Mucosa of descending colon (tissue), 3 donors: ENCODE measurements at regions not wholly inside any gene's neighbourhood (a gene's known extent, or its start where the extent isn't known, plus 50 kb on each side); places are given as distances from the start of the nearest gene placed in this dataset.

Experiments
- ATAC-seq: fragments of 200-7000 bp; cut with Tn5 transposase; one replicate; pipeline ENCODE4 v1.9.1; 2020; ENCODE audit warnings: mild to moderate bottlenecking, moderate library complexity
- DNase-seq, 3 donors: peaks; one replicate each; pipeline ENCODE4 v3.0.0-alpha.2; 2020
- H3K36me3 ChIP-seq: fragments of 200-600 bp; one replicate; pipeline ENCODE4 v1.8.0; 2021; ENCODE audit warnings: low read depth, mild to moderate bottlenecking
- H3K4me1 ChIP-seq: fragments of 200-600 bp; one replicate; pipeline ENCODE4 v1.8.0; 2021; ENCODE audit warnings: low read depth, mild to moderate bottlenecking
- H3K4me3 ChIP-seq: fragments of 200-600 bp; one replicate; pipeline ENCODE4 v1.8.0; 2021; ENCODE audit warnings: mild to moderate bottlenecking
- H3K9me3 ChIP-seq: fragments of 200-600 bp; one replicate; pipeline ENCODE4 v1.8.0; 2021; ENCODE audit warnings: mild to moderate bottlenecking
- intact Hi-C, 2 donors: fragments of 100-400 bp; cut with DNase I in 1 of 2; cut with micrococcal nuclease in 1 of 2; formaldehyde crosslinking; loops; one replicate each; pipeline versions ENCODE4 v1.11.0 to v1.11.1; 2022; cut with DNase I, micrococcal nuclease
- TF ChIP-seq, protein P1 (sequence below): fragments of 200-600 bp; IDR thresholded peaks from one replicate; pipeline ENCODE4 v1.8.0; 2022; ENCODE audit warnings: antibody characterized with exemption, mild to moderate bottlenecking
- donor health status: DM: no; HTN: no; CAD: no; lungs with moderate emphysema.
- donor health status: DM: no; HTN: no; CAD: no.
- donor health status: DM: no; HTN: yes; CAD: no.

DNA sequence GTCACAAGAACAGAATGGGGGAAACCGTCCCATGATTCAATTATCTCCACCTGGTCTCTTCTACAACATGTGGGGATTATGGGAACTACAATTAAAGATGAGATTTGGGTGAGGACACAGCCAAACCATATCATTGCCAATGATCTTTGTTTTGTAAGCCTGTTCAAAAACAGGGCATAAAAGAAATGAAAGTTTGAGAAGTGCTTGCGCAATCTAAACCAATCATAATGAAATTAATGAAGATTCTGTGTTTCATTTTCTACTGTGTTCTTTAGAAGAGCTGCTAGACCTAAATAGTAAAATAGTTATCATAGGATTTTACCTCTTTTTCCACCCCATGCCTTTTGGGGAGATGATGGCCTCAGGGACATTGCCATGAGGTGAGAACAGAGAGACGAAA lies 761.3 kb downstream of the HDGFL1 start:
- H3K4me3 ChIP-seq = no peak overlapping the region
- intact Hi-C loops = no loop called here
- ATAC-seq (no peak), DNase-seq (no peak)
- H3K36me3 ChIP-seq = no peaks in the 10 kb centered on the region
- no peaks in the 10 kb centered on the region for H3K9me3 ChIP-seq
- TF ChIP-seq, protein P1, sequence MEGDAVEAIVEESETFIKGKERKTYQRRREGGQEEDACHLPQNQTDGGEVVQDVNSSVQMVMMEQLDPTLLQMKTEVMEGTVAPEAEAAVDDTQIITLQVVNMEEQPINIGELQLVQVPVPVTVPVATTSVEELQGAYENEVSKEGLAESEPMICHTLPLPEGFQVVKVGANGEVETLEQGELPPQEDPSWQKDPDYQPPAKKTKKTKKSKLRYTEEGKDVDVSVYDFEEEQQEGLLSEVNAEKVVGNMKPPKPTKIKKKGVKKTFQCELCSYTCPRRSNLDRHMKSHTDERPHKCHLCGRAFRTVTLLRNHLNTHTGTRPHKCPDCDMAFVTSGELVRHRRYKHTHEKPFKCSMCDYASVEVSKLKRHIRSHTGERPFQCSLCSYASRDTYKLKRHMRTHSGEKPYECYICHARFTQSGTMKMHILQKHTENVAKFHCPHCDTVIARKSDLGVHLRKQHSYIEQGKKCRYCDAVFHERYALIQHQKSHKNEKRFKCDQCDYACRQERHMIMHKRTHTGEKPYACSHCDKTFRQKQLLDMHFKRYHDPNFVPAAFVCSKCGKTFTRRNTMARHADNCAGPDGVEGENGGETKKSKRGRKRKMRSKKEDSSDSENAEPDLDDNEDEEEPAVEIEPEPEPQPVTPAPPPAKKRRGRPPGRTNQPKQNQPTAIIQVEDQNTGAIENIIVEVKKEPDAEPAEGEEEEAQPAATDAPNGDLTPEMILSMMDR = no peak
- no peaks in the 10 kb centered on the region for H3K4me1 ChIP-seq

DNA sequence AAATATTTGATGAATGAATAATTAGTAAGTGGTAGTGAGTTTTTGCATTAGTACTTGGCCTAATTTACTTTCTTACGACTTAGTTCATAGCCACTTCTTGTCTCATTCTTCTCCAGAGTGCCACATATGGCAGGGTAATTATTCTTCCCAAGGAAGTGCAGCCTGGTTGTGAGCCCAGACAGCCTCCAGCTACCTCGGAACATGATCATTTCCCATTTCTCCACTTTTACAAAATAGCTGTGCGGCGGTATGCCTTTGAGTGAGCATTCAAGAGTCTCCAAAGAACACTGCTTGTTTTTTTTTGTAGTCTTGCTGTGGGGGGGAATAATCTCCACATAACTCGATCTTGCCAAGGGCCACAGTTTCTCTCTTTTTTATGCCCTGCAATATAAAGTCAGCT lies 765.0 kb downstream of the HDGFL1 start:
- Histone ChIP-seq H3K36me3 (no peaks in the 10 kb centered on the region), H3K9me3 (no peaks in the 10 kb centered on the region), H3K4me3 (no peak overlapping the region), H3K4me1 (no peaks in the 10 kb centered on the region)
- intact Hi-C loops = no loop called here
- ATAC-seq = no peak
- DNase-seq = no peak
- TF ChIP-seq, protein P1 = no peak

DNA sequence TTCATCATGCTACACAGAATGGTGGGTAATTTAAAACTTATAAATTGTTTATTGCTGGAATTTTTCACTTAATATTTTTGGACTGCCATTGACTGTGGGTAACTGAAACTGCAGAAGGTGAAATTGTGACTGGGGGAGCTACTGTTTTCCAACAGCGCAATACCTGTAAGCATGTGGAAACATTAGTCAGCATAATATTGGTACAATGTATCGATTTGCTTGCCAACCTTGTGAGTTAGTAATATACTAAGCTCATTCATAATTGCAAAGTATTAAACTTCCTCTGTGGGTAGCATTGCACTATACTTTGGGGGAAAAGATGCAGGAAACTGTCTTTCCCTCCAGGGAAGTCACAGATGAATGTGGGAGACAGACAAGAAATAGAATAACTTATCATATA lies 766.5 kb downstream of the HDGFL1 start:
- TF ChIP-seq, protein P1 = no peak
- H3K4me3 ChIP-seq = no peak overlapping the region
- intact Hi-C loops = no loop called here
- H3K4me1 ChIP-seq = no peaks in the 10 kb centered on the region
- H3K9me3 ChIP-seq = no peaks in the 10 kb centered on the region
- DNase-seq (no peak), ATAC-seq (no peak)
- no peaks in the 10 kb centered on the region for H3K36me3 ChIP-seq

DNA sequence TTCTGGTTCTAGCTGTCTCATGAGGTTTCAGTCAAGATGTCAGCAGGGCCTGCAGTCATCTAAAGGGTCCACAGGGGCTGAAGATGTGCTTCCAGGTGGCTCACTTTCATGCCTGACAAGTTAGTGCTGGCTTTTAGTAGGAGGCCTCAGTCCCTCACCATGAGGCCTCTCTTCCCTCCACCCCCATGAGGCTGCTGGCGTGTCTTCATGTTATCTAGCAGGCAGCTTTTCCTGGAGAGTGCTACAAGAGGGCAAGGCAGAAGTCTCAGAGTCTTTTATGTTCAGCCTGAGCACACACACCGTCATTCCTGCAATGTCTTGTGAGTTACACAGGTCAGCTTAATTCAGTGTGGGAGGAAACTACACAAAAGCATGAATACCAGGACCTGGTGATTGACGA lies 769.9 kb downstream of the HDGFL1 start:
- Histone ChIP-seq H3K36me3 (no peaks in the 10 kb centered on the region), H3K4me3 (no peak overlapping the region), H3K4me1 (no peaks in the 10 kb centered on the region), H3K9me3 (no peaks in the 10 kb centered on the region)
- TF ChIP-seq, protein P1 = no peak
- intact Hi-C loops = no loop called here
- no peak for ATAC-seq
- DNase-seq = no peak

DNA sequence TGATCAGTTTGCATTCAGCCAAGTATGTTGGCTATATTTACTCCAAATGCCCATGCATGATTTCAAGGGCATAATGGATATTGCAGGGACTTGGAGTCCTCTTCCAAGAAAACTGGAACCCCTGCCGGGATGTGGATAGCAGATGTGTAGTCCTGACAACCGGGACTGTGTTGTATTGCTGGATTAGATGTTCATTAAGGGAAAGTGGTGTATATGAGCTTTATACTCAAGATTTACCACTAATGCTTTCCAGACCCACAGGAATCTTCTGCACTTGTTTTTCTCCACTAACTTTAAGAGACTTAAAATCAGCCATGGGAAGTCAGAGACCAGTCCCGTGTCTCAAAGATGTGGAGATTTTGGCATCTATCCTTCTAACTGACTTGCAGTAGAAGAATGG lies 770.9 kb downstream of the HDGFL1 start:
- TF ChIP-seq, protein P1 = no peak
- no peaks in the 10 kb centered on the region for H3K36me3 ChIP-seq
- intact Hi-C loops = no loop called here
- ATAC-seq = no peak
- no peaks in the 10 kb centered on the region for H3K9me3 ChIP-seq
- no peak for DNase-seq
- no peak overlapping the region for H3K4me3 ChIP-seq
- H3K4me1 ChIP-seq = no peaks in the 10 kb centered on the region

DNA sequence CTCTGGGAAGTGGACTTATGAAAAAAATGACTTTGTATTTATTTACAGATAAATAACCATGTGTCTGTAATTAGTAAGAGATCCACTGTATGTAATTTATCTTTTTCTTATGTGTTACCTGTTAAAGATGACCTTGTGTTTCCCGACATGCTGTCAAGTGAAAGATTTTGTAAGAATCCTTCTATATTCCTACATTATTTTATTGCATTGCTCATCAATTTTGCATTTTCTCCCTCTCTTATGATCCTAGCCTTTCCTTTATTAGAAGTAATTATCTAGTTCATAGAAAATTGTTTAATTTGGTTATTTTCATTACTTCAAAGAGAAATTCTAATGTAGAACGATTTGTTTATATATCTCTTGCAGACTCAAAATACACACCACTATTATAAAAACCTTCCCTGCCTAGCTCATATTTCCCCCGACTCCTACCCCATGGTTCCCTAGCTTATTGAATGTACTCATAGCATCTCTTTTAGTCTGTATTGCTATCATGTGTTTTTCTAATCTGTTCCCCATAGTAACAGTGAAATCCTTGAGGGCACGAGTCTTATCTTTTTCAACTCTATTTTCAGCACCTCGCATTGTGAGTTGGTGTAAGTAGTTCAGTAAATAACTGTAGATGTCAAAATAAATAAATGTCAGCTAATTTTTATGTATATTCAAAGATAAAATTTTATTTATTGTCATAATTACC lies 774.4 kb downstream of the HDGFL1 start:
- Histone ChIP-seq H3K36me3 (no peaks in the 10 kb centered on the region), H3K4me3 (no peak overlapping the region), H3K9me3 (no peaks in the 10 kb centered on the region), H3K4me1 (no peaks in the 10 kb centered on the region)
- TF ChIP-seq, protein P1 = no peak
- DNase-seq (no peak), ATAC-seq (no peak)
- intact Hi-C loops = no loop called here
